B cell (primary cell): ENCODE measurements at regions not wholly inside any gene's neighbourhood (a gene's known extent, or its start where the extent isn't known, plus 50 kb on each side); places are given as distances from the start of the nearest gene placed in this dataset.
"Not testable (repeated sequence)": the region's sequence is repeated elsewhere in the genome, so short reads cannot be mapped to it uniquely, and the experiment has no call there.

ENCODE experiments used
- ATAC-seq: fragments of 200-7000 bp; cut with Tn5 transposase; one replicate; pipeline ENCODE4 v1.10.0; 2021; ENCODE audit warnings: low read depth, mild to moderate bottlenecking, moderate number of reproducible peaks, moderate library complexity
- CTCF ChIA-PET: fragments of 350-600 bp; sonication (Branson Sonifier 250); formaldehyde crosslinking; loops from one replicate; lab custom pipeline; 2021; ENCODE audit warnings: antibody characterized with exemption, inconsistent platforms; lab: Charles Lee
- POLR2A ChIA-PET: fragments of 350-600 bp; sonication (Branson Sonifier 250); formaldehyde crosslinking; loops from one replicate; lab custom pipeline; 2021; ENCODE audit warnings: antibody characterized with exemption; lab: Charles Lee
- DNase-seq: peaks from one replicate; pipeline ENCODE4 v3.0.0; 2013
- H2AFZ ChIP-seq: 2 replicates; pipeline ENCODE4 v1.6.1; 2012; ENCODE audit warnings: mild to moderate bottlenecking, low read depth, low read length; ENCODE audit not compliant: insufficient read depth, poor library complexity, severe bottlenecking
- H3K27ac ChIP-seq, 2 donors: 1 replicate in 1 of 2; 2 replicates in 1 of 2; pipeline ENCODE4 v1.5.1; 2012 to 2013; ENCODE audit warnings: low read length in 2 of 2, mild to moderate bottlenecking in 2 of 2, moderate library complexity in 1 of 2
- H3K27me3 ChIP-seq, 4 experiments: fragments of 200-600 bp in 1 of 4; sonication (generic) in 1 of 4; replicated peaks in 1 of 4; 1 replicate in 2 of 4; 2 replicates in 2 of 4; pipeline versions ENCODE4 v1.6.1 to v1.7.0; 2013 to 2016; ENCODE audit warnings: low read length in 3 of 4, mild to moderate bottlenecking in 2 of 4, mixed read lengths in 1 of 4, moderate library complexity in 1 of 4; ENCODE audit not compliant: insufficient read depth in 4 of 4, control insufficient read depth in 3 of 4; ENCODE audit errors: control extremely low read depth in 1 of 4
- H3K36me3 ChIP-seq, 2 experiments: replicated peaks in 1 of 2; 1 replicate in 1 of 2; 2 replicates in 1 of 2; pipeline versions ENCODE4 v1.6.1 to v1.7.1; 2013; ENCODE audit warnings: low read length in 1 of 2; ENCODE audit not compliant: insufficient read depth in 2 of 2, control insufficient read depth in 1 of 2; ENCODE audit errors: control extremely low read depth in 1 of 2, extremely low read depth in 1 of 2
- H3K4me1 ChIP-seq, 2 donors: fragments of 200-600 bp in 1 of 2; sonication (generic) in 1 of 2; 1 replicate in 1 of 2; 2 replicates in 1 of 2; pipeline versions ENCODE4 v1.5.1 to v1.6.1; 2013 to 2017; ENCODE audit warnings: low read length in 2 of 2; ENCODE audit not compliant: control insufficient read depth in 2 of 2, insufficient read depth in 2 of 2
- H3K4me2 ChIP-seq: replicated peaks from 2 replicates; pipeline ENCODE3; 2012; ENCODE audit warnings: mild to moderate bottlenecking, low read depth, low read length; ENCODE audit not compliant: poor library complexity, severe bottlenecking
- H3K4me3 ChIP-seq, 5 experiments: fragments of 200-600 bp in 1 of 5; sonication (generic) in 1 of 5; 1 replicate in 3 of 5; 2 replicates in 2 of 5; pipeline versions ENCODE4 v1.5.1 to v1.7.0; 2011 to 2016; ENCODE audit warnings: low read length in 4 of 5, mild to moderate bottlenecking in 4 of 5, low read depth in 2 of 5, control low read depth in 1 of 5, moderate library complexity in 1 of 5; ENCODE audit not compliant: insufficient read depth in 1 of 5; ENCODE audit errors: control extremely low read depth in 1 of 5, extremely low read depth in 1 of 5
- H3K79me2 ChIP-seq: fragments of 200-600 bp; sonication (generic); one replicate; pipeline ENCODE4 v1.6.0; 2016; ENCODE audit warnings: low read length; ENCODE audit not compliant: control insufficient read depth, insufficient read depth
- H3K9ac ChIP-seq: fragments of 200-600 bp; sonication (generic); 2 replicates; pipeline ENCODE4 v1.6.1; 2017; ENCODE audit warnings: mild to moderate bottlenecking, low read length, moderate library complexity
- H3K9me3 ChIP-seq, 3 donors: one replicate each; pipeline versions ENCODE4 v1.6.1 to v1.7.1; 2013; ENCODE audit warnings: low read length in 2 of 3; ENCODE audit not compliant: control insufficient read depth in 2 of 3, insufficient read depth in 1 of 3; ENCODE audit errors: control extremely low read depth in 1 of 3
- H4K20me1 ChIP-seq: 2 replicates; pipeline ENCODE4 v1.6.0; 2012; ENCODE audit warnings: mild to moderate bottlenecking, low read length; ENCODE audit not compliant: insufficient read depth, control insufficient read depth, poor library complexity, severe bottlenecking
- H3K27ac Mint-ChIP-seq: one replicate; pipeline ENCODE4 v1.8.0; 2021; ENCODE audit warnings: mixed read lengths
- H3K27me3 Mint-ChIP-seq: one replicate; pipeline ENCODE4 v1.8.0; 2021; ENCODE audit warnings: mixed read lengths
- H3K4me1 Mint-ChIP-seq: one replicate; pipeline ENCODE4 v1.8.0; 2021; ENCODE audit warnings: mixed read lengths
- H3K4me3 Mint-ChIP-seq: one replicate; pipeline ENCODE4 v1.8.0; 2021; ENCODE audit warnings: mixed read lengths
- H3K9me3 Mint-ChIP-seq: one replicate; pipeline ENCODE4 v1.8.0; 2022; ENCODE audit warnings: mixed read lengths; ENCODE audit not compliant: insufficient read depth
- WGBS: methylation state at CpG from one replicate; pipeline ENCODE4 v1.1.5; 2013; ENCODE audit warnings: missing lambda C conversion rate; ENCODE audit not compliant: insufficient coverage; 5-methylcytosine and 5-hydroxymethylcytosine counted together
- intact Hi-C: fragments of 100-400 bp; cut with micrococcal nuclease; formaldehyde crosslinking; loops from one replicate; pipeline ENCODE4 v1.10.0; 2022

- H3K9ac ChIP-seq, POLR2A ChIA-PET, CTCF ChIA-PET, H3K4me1 ChIP-seq, DNase-seq, H3K27me3 ChIP-seq, ATAC-seq, H3K4me3 Mint-ChIP-seq, H3K27ac ChIP-seq, H3K36me3 ChIP-seq, H3K9me3 ChIP-seq, H3K79me2 ChIP-seq, H3K9me3 Mint-ChIP-seq, H3K4me3 ChIP-seq, H3K27ac Mint-ChIP-seq, H2AFZ ChIP-seq, H3K4me2 ChIP-seq, H3K4me1 Mint-ChIP-seq, H4K20me1 ChIP-seq, intact Hi-C loops, H3K27me3 Mint-ChIP-seq: not testable (repeated sequence)
- 67% methylated on average over 3 of the region's 6 CpGs for WGBS
Measured at GRCh38 chr21:13846718-13847117, 237.1 kb downstream of the POTED start.

- H3K4me1 ChIP-seq, H3K9me3 Mint-ChIP-seq, ATAC-seq, H3K27ac Mint-ChIP-seq, POLR2A ChIA-PET, H2AFZ ChIP-seq, H3K27ac ChIP-seq, DNase-seq, H3K9ac ChIP-seq, H3K9me3 ChIP-seq, H3K4me3 ChIP-seq, H3K79me2 ChIP-seq, H3K4me2 ChIP-seq, intact Hi-C loops, H3K4me1 Mint-ChIP-seq, H4K20me1 ChIP-seq, H3K27me3 Mint-ChIP-seq, H3K27me3 ChIP-seq, H3K36me3 ChIP-seq, H3K4me3 Mint-ChIP-seq, CTCF ChIA-PET: not testable (repeated sequence)
- 79% methylated on average over 3 of the region's 6 CpGs for WGBS
Measured at GRCh38 chr21:13844574-13844973, 235.0 kb downstream of the POTED start.

GRCh38 chr21:13843081-13843480 lies 233.5 kb downstream of the POTED start:
- H3K27ac Mint-ChIP-seq, H3K27ac ChIP-seq, CTCF ChIA-PET, H3K4me1 Mint-ChIP-seq, H3K4me1 ChIP-seq, H3K27me3 Mint-ChIP-seq, POLR2A ChIA-PET, H3K9me3 Mint-ChIP-seq, H3K4me2 ChIP-seq, H3K36me3 ChIP-seq, H3K79me2 ChIP-seq, ATAC-seq, DNase-seq, H3K9ac ChIP-seq, H4K20me1 ChIP-seq, H2AFZ ChIP-seq, H3K4me3 ChIP-seq, H3K4me3 Mint-ChIP-seq, H3K9me3 ChIP-seq, H3K27me3 ChIP-seq, intact Hi-C loops: not testable (repeated sequence)
- WGBS, result 80% methylated on average over 1 of the region's 5 CpGs

- H3K27ac Mint-ChIP-seq, H3K27ac ChIP-seq, H4K20me1 ChIP-seq, intact Hi-C loops, H3K79me2 ChIP-seq, H3K27me3 ChIP-seq, H3K4me2 ChIP-seq, H3K4me3 Mint-ChIP-seq, POLR2A ChIA-PET, H3K9ac ChIP-seq, H3K4me3 ChIP-seq, H3K27me3 Mint-ChIP-seq, H3K4me1 Mint-ChIP-seq, CTCF ChIA-PET, H3K9me3 Mint-ChIP-seq, H3K4me1 ChIP-seq, ATAC-seq, DNase-seq, H2AFZ ChIP-seq, H3K36me3 ChIP-seq: not testable (repeated sequence)
- H3K9me3 ChIP-seq, result peaks cover 0 to 16% (median 0%) of the 10 kb centered on the region in 3 donors
- WGBS, result 97% methylated on average over 13 of the region's 19 CpGs
Measured at GRCh38 chr21:13827666-13828065, 218.1 kb downstream of the POTED start.
